Naive thymus-derived CD4-positive, alpha-beta T cell (primary cell): ENCODE measurements at regions not wholly inside any gene's neighbourhood (a gene's known extent, or its start where the extent isn't known, plus 50 kb on each side); places are given as distances from the start of the nearest gene placed in this dataset.

Source experiments
- ATAC-seq: fragments of 150-1000 bp; cut with Tn5 transposase; 2 replicates; pipeline ENCODE4 v1.10.0; 2021; ENCODE audit warnings: mild to moderate bottlenecking, moderate library complexity
- CTCF ChIA-PET: fragments of 350-600 bp; sonication (Branson Sonifier 250); formaldehyde crosslinking; loops from one replicate; lab custom pipeline; 2021; ENCODE audit warnings: antibody characterized with exemption; lab: Charles Lee
- POLR2A ChIA-PET: fragments of 350-600 bp; sonication (Branson Sonifier 250); formaldehyde crosslinking; loops from one replicate; lab custom pipeline; 2021; ENCODE audit warnings: antibody characterized with exemption, inconsistent platforms; lab: Charles Lee
- DNase-seq, 9 donors: peaks; one replicate each; pipeline versions ENCODE4 v3.0.0 to v3.0.0-alpha.2; 2020 to 2022; ENCODE audit warnings: mixed read lengths in 1 of 9
- H3K27ac ChIP-seq: one replicate; pipeline ENCODE4 v1.7.0; 2013; ENCODE audit warnings: mild to moderate bottlenecking, low read depth, low read length, moderate library complexity
- H3K27me3 ChIP-seq, 2 donors: one replicate each; pipeline ENCODE4 v1.7.0; 2013; ENCODE audit warnings: low read length in 2 of 2, mild to moderate bottlenecking in 2 of 2, moderate library complexity in 2 of 2; ENCODE audit not compliant: control insufficient read depth in 2 of 2, insufficient read depth in 2 of 2
- H3K36me3 ChIP-seq, 3 experiments: 1 replicate in 2 of 3; 2 replicates in 1 of 3; pipeline ENCODE4 v1.7.0; 2013; ENCODE audit warnings: low read length in 3 of 3, mild to moderate bottlenecking in 3 of 3, moderate library complexity in 1 of 3; ENCODE audit not compliant: insufficient read depth in 3 of 3, control insufficient read depth in 2 of 3
- H3K4me1 ChIP-seq, 2 donors: one replicate each; pipeline ENCODE4 v1.7.0; 2013; ENCODE audit warnings: low read length in 2 of 2, mild to moderate bottlenecking in 2 of 2, moderate library complexity in 1 of 2; ENCODE audit not compliant: control insufficient read depth in 2 of 2, insufficient read depth in 2 of 2
- H3K4me3 ChIP-seq: 2 replicates; pipeline ENCODE4 v1.7.0; 2013; ENCODE audit warnings: mild to moderate bottlenecking, low read length
- H3K9me3 ChIP-seq, 3 experiments: 1 replicate in 2 of 3; 2 replicates in 1 of 3; pipeline ENCODE4 v1.7.0; 2013; ENCODE audit warnings: low read length in 3 of 3; ENCODE audit not compliant: control insufficient read depth in 2 of 3
- H3K27ac Mint-ChIP-seq, 9 donors: one replicate each; pipeline ENCODE4 v1.8.0; 2020 to 2022; ENCODE audit warnings: mixed read lengths in 9 of 9, mild to moderate bottlenecking in 8 of 9, moderate library complexity in 5 of 9, inconsistent platforms in 2 of 9
- H3K27me3 Mint-ChIP-seq, 5 donors: one replicate each; pipeline ENCODE4 v1.8.0; 2021 to 2022; ENCODE audit warnings: mixed read lengths in 5 of 5, mild to moderate bottlenecking in 1 of 5
- H3K36me3 Mint-ChIP-seq, 5 donors: one replicate each; pipeline ENCODE4 v1.8.0; 2020 to 2022; ENCODE audit warnings: mixed read lengths in 5 of 5, mild to moderate bottlenecking in 3 of 5, inconsistent platforms in 1 of 5
- H3K4me1 Mint-ChIP-seq, 7 donors: one replicate each; pipeline ENCODE4 v1.8.0; 2020 to 2022; ENCODE audit warnings: mixed read lengths in 7 of 7, mild to moderate bottlenecking in 3 of 7, inconsistent platforms in 1 of 7
- H3K4me3 Mint-ChIP-seq, 10 donors: one replicate each; pipeline ENCODE4 v1.8.0; 2020 to 2022; ENCODE audit warnings: mild to moderate bottlenecking in 10 of 10, mixed read lengths in 10 of 10, moderate library complexity in 6 of 10, inconsistent platforms in 2 of 10
- H3K9me3 Mint-ChIP-seq, 11 donors: one replicate each; pipeline ENCODE4 v1.8.0; 2020 to 2022; ENCODE audit warnings: mixed read lengths in 11 of 11, mild to moderate bottlenecking in 4 of 11, inconsistent platforms in 1 of 11, moderate library complexity in 1 of 11
- intact Hi-C, 2 donors: fragments of 100-400 bp; cut with micrococcal nuclease; formaldehyde crosslinking; loops; one replicate each; pipeline ENCODE4 v1.15.1; 2023

DNA sequence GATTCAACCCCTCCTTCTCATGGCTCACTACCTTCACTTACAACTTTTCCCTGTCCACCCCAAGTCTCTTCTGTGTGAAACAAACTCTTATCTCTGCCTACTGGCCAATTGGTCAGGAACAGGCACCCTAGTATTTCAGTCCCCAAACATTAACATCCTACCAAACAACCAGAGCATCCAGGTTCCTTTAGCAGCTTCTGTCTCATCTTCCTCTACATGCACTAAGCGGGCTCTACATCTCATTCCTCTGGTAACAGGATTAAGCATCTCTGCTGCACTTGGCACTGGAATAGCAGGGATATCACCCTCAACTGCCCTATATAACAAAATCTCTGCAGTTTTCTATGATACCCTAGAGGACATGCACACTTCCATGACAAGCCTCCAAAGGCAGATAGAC, 116.2 kb downstream of the JRKL start:
- Mint-ChIP-seq H3K27ac (no peak overlapping the region), H3K4me1 (no peaks in the 10 kb centered on the region), H3K9me3 (no peaks in the 10 kb centered on the region), H3K27me3 (peaks cover 0 to 4% (median 3%) of the 10 kb centered on the region in 5 donors), H3K4me3 (no peak overlapping the region), H3K36me3 (no peaks in the 10 kb centered on the region)
- DNase-seq (no peak), ATAC-seq (no peak)
- Histone ChIP-seq H3K9me3 (no peaks in the 10 kb centered on the region), H3K27ac (no peak overlapping the region), H3K4me3 (no peak overlapping the region), H3K27me3 (no peaks in the 10 kb centered on the region), H3K36me3 (no peaks in the 10 kb centered on the region), H3K4me1 (no peaks in the 10 kb centered on the region)
- ChIA-PET CTCF (no interaction called here), POLR2A (no interaction called here)
- intact Hi-C loops, result no loop called here

- ATAC-seq, result no peak
- H3K27ac Mint-ChIP-seq, result no peak overlapping the region
- Histone ChIP-seq H3K36me3 (no peaks in the 10 kb centered on the region), H3K27ac (no peak overlapping the region), H3K4me3 (no peak overlapping the region), H3K9me3 (no peaks in the 10 kb centered on the region), H3K27me3 (no peaks in the 10 kb centered on the region), H3K4me1 (no peaks in the 10 kb centered on the region)
- H3K27me3 Mint-ChIP-seq, result peaks cover 0 to 4% (median 3%) of the 10 kb centered on the region in 5 donors
- ChIA-PET CTCF (no interaction called here), POLR2A (no interaction called here)
- intact Hi-C loops, result no loop called here
- no peak overlapping the region for H3K4me3 Mint-ChIP-seq
- DNase-seq, result no peak
- H3K9me3 Mint-ChIP-seq, result no peaks in the 10 kb centered on the region
- H3K36me3 Mint-ChIP-seq, result no peaks in the 10 kb centered on the region
- no peaks in the 10 kb centered on the region for H3K4me1 Mint-ChIP-seq
These were observed 117.1 kb downstream of the JRKL start for GRCh38 chr11:96506953-96507354.

DNA sequence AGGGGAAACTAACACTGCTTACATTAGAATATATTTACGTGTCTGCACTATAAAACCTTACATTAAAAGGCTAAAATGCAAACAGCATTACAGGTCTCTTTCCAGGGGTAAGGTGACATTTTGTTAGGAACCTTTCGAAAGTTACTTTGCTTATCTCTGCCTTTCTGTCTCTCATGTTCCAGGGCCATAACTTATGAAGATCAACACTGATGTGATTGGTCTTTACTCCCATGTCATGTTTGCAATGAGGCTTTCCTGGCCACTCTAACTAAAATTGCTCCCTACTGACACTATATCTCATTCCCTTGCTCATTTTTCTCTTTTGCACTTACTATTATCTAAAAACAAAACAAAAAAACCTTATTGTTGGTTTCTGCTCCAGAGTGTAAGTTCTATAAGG, 119.0 kb downstream of the JRKL start:
- ATAC-seq, result no peak
- no peaks in the 10 kb centered on the region for H3K4me1 ChIP-seq
- no peaks in the 10 kb centered on the region for H3K4me1 Mint-ChIP-seq
- POLR2A ChIA-PET, result no interaction called here
- intact Hi-C loops, result no loop called here
- H3K9me3 Mint-ChIP-seq, result peaks cover 0 to 4% (median 0%) of the 10 kb centered on the region in 11 donors
- no peaks in the 10 kb centered on the region for H3K36me3 Mint-ChIP-seq
- peaks cover 3 to 11% (median 4%) of the 10 kb centered on the region in 5 donors for H3K27me3 Mint-ChIP-seq
- no peak for DNase-seq
- CTCF ChIA-PET, result no interaction called here
- H3K4me3 ChIP-seq, result no peak overlapping the region
- no peaks in the 10 kb centered on the region for H3K36me3 ChIP-seq
- H3K27me3 ChIP-seq, result no peaks in the 10 kb centered on the region
- H3K27ac ChIP-seq, result no peak overlapping the region
- H3K4me3 Mint-ChIP-seq, result no peak overlapping the region
- no peaks in the 10 kb centered on the region for H3K9me3 ChIP-seq
- H3K27ac Mint-ChIP-seq, result no peak overlapping the region

- H3K4me1 Mint-ChIP-seq, result no peaks in the 10 kb centered on the region
- H3K4me3 Mint-ChIP-seq, result no peak overlapping the region
- Histone ChIP-seq H3K4me1 (no peaks in the 10 kb centered on the region), H3K27ac (no peak overlapping the region), H3K27me3 (no peaks in the 10 kb centered on the region), H3K9me3 (no peaks in the 10 kb centered on the region), H3K4me3 (no peak overlapping the region), H3K36me3 (no peaks in the 10 kb centered on the region)
- DNase-seq (no peak), ATAC-seq (no peak)
- H3K27me3 Mint-ChIP-seq, result peaks cover under 1 to 29% (median 16%) of the 10 kb centered on the region in 5 donors
- ChIA-PET CTCF (no interaction called here), POLR2A (no interaction called here)
- peaks cover 0 to 5% (median 0%) of the 10 kb centered on the region in 5 donors for H3K36me3 Mint-ChIP-seq
- intact Hi-C loops, result no loop called here
- H3K27ac Mint-ChIP-seq, result no peak overlapping the region
- peaks cover 0 to 18% (median 6%) of the 10 kb centered on the region in 11 donors for H3K9me3 Mint-ChIP-seq
These were observed 131.1 kb downstream of the JRKL start for GRCh38 chr11:96520939-96521338.

- CTCF ChIA-PET, result no interaction called here
- H3K27ac Mint-ChIP-seq, result no peak overlapping the region
- intact Hi-C loops, result no loop called here
- H3K27me3 Mint-ChIP-seq, result peaks cover 3 to 40% (median 33%) of the 10 kb centered on the region in 5 donors
- H3K4me1 Mint-ChIP-seq, result no peaks in the 10 kb centered on the region
- H3K9me3 ChIP-seq, result no peaks in the 10 kb centered on the region
- no peak overlapping the region for H3K27ac ChIP-seq
- H3K4me3 ChIP-seq, result no peak overlapping the region
- H3K36me3 ChIP-seq, result no peaks in the 10 kb centered on the region
- ATAC-seq, result no peak
- POLR2A ChIA-PET, result no interaction called here
- peaks cover 0 to 25% (median 10%) of the 10 kb centered on the region in 11 donors for H3K9me3 Mint-ChIP-seq
- no peaks in the 10 kb centered on the region for H3K4me1 ChIP-seq
- peaks cover 0 to 5% (median 0%) of the 10 kb centered on the region in 5 donors for H3K36me3 Mint-ChIP-seq
- no peak for DNase-seq
- H3K27me3 ChIP-seq, result no peaks in the 10 kb centered on the region
- no peak overlapping the region for H3K4me3 Mint-ChIP-seq
These were observed 133.8 kb downstream of the JRKL start for GRCh38 chr11:96523656-96524055.

DNA sequence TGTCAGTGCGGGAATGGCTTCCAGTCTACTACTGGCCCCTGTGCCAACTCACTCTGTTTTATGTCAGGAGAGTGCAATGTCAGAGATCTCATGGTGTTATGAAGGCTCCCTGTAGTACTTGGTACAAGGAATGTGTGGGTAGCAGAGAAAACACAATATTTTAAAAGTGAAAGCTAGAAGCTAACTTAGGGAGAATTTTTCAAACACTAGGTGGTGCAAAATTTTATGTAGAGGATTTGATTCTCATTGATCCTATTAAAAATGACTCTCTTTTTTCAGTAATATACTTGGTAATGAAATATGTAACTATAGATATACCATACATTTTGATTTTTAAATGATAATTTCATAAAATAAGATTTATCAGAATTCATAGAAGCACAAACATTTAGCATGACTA, 134.7 kb downstream of the JRKL start:
- Mint-ChIP-seq H3K36me3 (peaks cover 0 to 5% (median 0%) of the 10 kb centered on the region in 5 donors), H3K27ac (no peak overlapping the region), H3K4me1 (no peaks in the 10 kb centered on the region), H3K9me3 (peaks cover 0 to 28% (median 14%) of the 10 kb centered on the region in 11 donors), H3K4me3 (no peak overlapping the region), H3K27me3 (peaks cover 3 to 48% (median 33%) of the 10 kb centered on the region in 5 donors)
- DNase-seq (no peak), ATAC-seq (no peak)
- Histone ChIP-seq H3K27me3 (no peaks in the 10 kb centered on the region), H3K27ac (no peak overlapping the region), H3K4me3 (no peak overlapping the region), H3K9me3 (no peaks in the 10 kb centered on the region), H3K4me1 (no peaks in the 10 kb centered on the region), H3K36me3 (no peaks in the 10 kb centered on the region)
- ChIA-PET CTCF (no interaction called here), POLR2A (no interaction called here)
- intact Hi-C loops, result no loop called here

DNA sequence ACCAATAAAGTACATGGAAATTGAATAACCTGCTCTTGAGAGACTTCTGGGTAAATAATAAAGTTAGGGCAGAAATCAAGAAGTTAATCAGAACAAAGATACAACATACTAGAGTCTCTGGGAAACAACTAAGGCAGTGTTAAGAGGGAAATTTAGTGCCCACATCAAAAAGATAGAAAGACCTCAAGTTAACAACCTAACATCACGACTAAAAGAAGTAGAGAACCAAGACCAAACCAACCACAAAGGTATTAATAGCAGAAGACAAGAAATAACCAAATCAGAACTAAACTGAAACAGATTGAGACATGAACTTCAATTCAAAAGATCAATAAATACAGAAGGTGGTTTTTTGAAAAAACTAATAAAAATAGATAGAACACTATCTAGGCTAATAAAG, 140.7 kb downstream of the JRKL start:
- H3K9me3 ChIP-seq, result no peaks in the 10 kb centered on the region
- Mint-ChIP-seq H3K4me3 (no peak overlapping the region), H3K27me3 (peaks cover 0 to 36% (median 12%) of the 10 kb centered on the region in 5 donors), H3K9me3 (peaks cover 2 to 46% (median 19%) of the 10 kb centered on the region in 11 donors), H3K27ac (no peak overlapping the region), H3K4me1 (no peaks in the 10 kb centered on the region), H3K36me3 (peaks cover 0 to 6% (median 0%) of the 10 kb centered on the region in 5 donors)
- H3K4me1 ChIP-seq, result no peaks in the 10 kb centered on the region
- no peak for DNase-seq
- no peaks in the 10 kb centered on the region for H3K36me3 ChIP-seq
- no peak overlapping the region for H3K4me3 ChIP-seq
- no peaks in the 10 kb centered on the region for H3K27me3 ChIP-seq
- CTCF ChIA-PET, result no interaction called here
- no peak overlapping the region for H3K27ac ChIP-seq
- intact Hi-C loops, result no loop called here
- POLR2A ChIA-PET, result no interaction called here
- no peak for ATAC-seq
